Mesenchymal stem cell (in vitro differentiated cells and primary cell): ENCODE measurements at regions not wholly inside any gene's neighbourhood (a gene's known extent, or its start where the extent isn't known, plus 50 kb on each side); places are given as distances from the start of the nearest gene placed in this dataset.
"Not testable (repeated sequence)": the region's sequence is repeated elsewhere in the genome, so short reads cannot be mapped to it uniquely, and the experiment has no call there.

ENCODE experiments used
- DNase-seq: peaks from one replicate; pipeline ENCODE4 v3.0.0-alpha.2; 2013
- H2AFZ ChIP-seq: one replicate; pipeline ENCODE4 v1.6.1; 2013; ENCODE audit warnings: low read depth, mild to moderate bottlenecking, control low read depth, inconsistent platforms, low read length, moderate library complexity
- H2AK5ac ChIP-seq: 2 replicates; pipeline ENCODE4 v1.6.1; 2013; ENCODE audit warnings: low read length, moderate library complexity, mild to moderate bottlenecking, inconsistent platforms; ENCODE audit not compliant: severe bottlenecking
- H2BK120ac ChIP-seq: one replicate; pipeline ENCODE4 v1.6.1; 2013; ENCODE audit warnings: low read depth, mild to moderate bottlenecking, inconsistent platforms, low read length, moderate library complexity
- H2BK12ac ChIP-seq, 2 experiments: one replicate each; pipeline ENCODE4 v1.6.1; 2013; ENCODE audit warnings: inconsistent platforms in 2 of 2, low read length in 2 of 2, mild to moderate bottlenecking in 2 of 2, moderate library complexity in 2 of 2, control low read depth in 1 of 2
- H2BK15ac ChIP-seq: one replicate; pipeline ENCODE4 v1.6.1; 2013; ENCODE audit warnings: mild to moderate bottlenecking, low read depth, inconsistent platforms; ENCODE audit not compliant: poor library complexity, severe bottlenecking
- H2BK5ac ChIP-seq: 2 replicates; pipeline ENCODE4 v1.6.1; 2013; ENCODE audit warnings: low read depth, mild to moderate bottlenecking, low read length, control low read depth, inconsistent platforms; ENCODE audit not compliant: poor library complexity, severe bottlenecking
- H3K14ac ChIP-seq, 2 experiments: one replicate each; pipeline ENCODE4 v1.6.1; 2013; ENCODE audit warnings: inconsistent platforms in 2 of 2, low read length in 2 of 2, control low read depth in 1 of 2, mild to moderate bottlenecking in 1 of 2, moderate library complexity in 1 of 2
- H3K18ac ChIP-seq, 2 experiments: one replicate each; pipeline ENCODE4 v1.6.1; 2013; ENCODE audit warnings: inconsistent platforms in 2 of 2, low read length in 2 of 2, control low read depth in 1 of 2, low read depth in 1 of 2, mild to moderate bottlenecking in 1 of 2
- H3K23ac ChIP-seq, 2 experiments: one replicate each; pipeline ENCODE4 v1.6.1; 2013; ENCODE audit warnings: inconsistent platforms in 2 of 2, low read length in 2 of 2, mild to moderate bottlenecking in 2 of 2, moderate library complexity in 2 of 2, control low read depth in 1 of 2
- H3K27ac ChIP-seq: 2 replicates; pipeline ENCODE4 v1.5.1; 2013; ENCODE audit warnings: mild to moderate bottlenecking, moderate library complexity, low read length, control low read depth, inconsistent platforms; ENCODE audit not compliant: poor library complexity, severe bottlenecking
- H3K27me3 ChIP-seq, 2 experiments: 2 replicates each; pipeline versions ENCODE4 v1.6.1 to v1.7.0; 2013; ENCODE audit warnings: low read length in 2 of 2, mild to moderate bottlenecking in 2 of 2, moderate library complexity in 2 of 2, control low read depth in 1 of 2, inconsistent platforms in 1 of 2; ENCODE audit not compliant: control insufficient read depth in 1 of 2, insufficient read depth in 1 of 2
- H3K36me3 ChIP-seq, 2 experiments: 2 replicates each; pipeline versions ENCODE4 v1.6.1 to v1.7.0; 2013; ENCODE audit warnings: low read length in 2 of 2, control low read depth in 1 of 2, inconsistent platforms in 1 of 2, low read depth in 1 of 2, mild to moderate bottlenecking in 1 of 2; ENCODE audit not compliant: insufficient read depth in 2 of 2, control insufficient read depth in 1 of 2
- H3K4ac ChIP-seq, 2 experiments: one replicate each; pipeline ENCODE4 v1.6.1; 2013; ENCODE audit warnings: inconsistent platforms in 2 of 2, low read length in 2 of 2, mild to moderate bottlenecking in 2 of 2, moderate library complexity in 2 of 2, control low read depth in 1 of 2, low read depth in 1 of 2
- H3K4me1 ChIP-seq: 2 replicates; pipeline ENCODE4 v1.6.1; 2013; ENCODE audit warnings: low read depth, low read length, control low read depth; ENCODE audit not compliant: control insufficient read depth, insufficient read depth
- H3K4me2 ChIP-seq: 2 replicates; pipeline ENCODE4 v1.6.1; 2013; ENCODE audit warnings: low read length, mild to moderate bottlenecking, inconsistent platforms; ENCODE audit not compliant: poor library complexity, severe bottlenecking
- H3K4me3 ChIP-seq, 2 experiments: 2 replicates each; pipeline versions ENCODE4 v1.5.1 to v1.7.0; 2013; ENCODE audit warnings: low read length in 2 of 2, mild to moderate bottlenecking in 2 of 2, control low read depth in 1 of 2, low read depth in 1 of 2; ENCODE audit not compliant: insufficient read depth in 1 of 2
- H3K79me1 ChIP-seq: replicated peaks from 2 replicates; pipeline ENCODE4 v1.6.1; 2013; ENCODE audit warnings: mild to moderate bottlenecking, control low read depth, low read length, inconsistent platforms; ENCODE audit not compliant: poor library complexity, severe bottlenecking
- H3K9ac ChIP-seq: 2 replicates; pipeline ENCODE4 v1.7.0; 2013; ENCODE audit warnings: mild to moderate bottlenecking, low read length, moderate library complexity
- H3K9me3 ChIP-seq: 2 replicates; pipeline ENCODE4 v1.7.0; 2013; ENCODE audit warnings: mild to moderate bottlenecking, low read length; ENCODE audit not compliant: control insufficient read depth
- H4K8ac ChIP-seq: one replicate; pipeline ENCODE4 v1.6.1; 2013; ENCODE audit warnings: inconsistent platforms, mild to moderate bottlenecking, low read length, moderate library complexity
- H4K91ac ChIP-seq: one replicate; pipeline ENCODE4 v1.6.1; 2013; ENCODE audit warnings: mild to moderate bottlenecking, low read length, inconsistent platforms
- WGBS: methylation state at CpG from one replicate; pipeline ENCODE4 v1.1.7; 2013; ENCODE audit warnings: mixed read lengths; 5-methylcytosine and 5-hydroxymethylcytosine counted together

GRCh38 chr4:91887926-91888325 is 415.8 kb upstream of the GRID2 start:
- Histone ChIP-seq H3K14ac (no peak overlapping the region), H3K23ac (no peak overlapping the region)

GRCh38 chr4:91891217-91891616 is 412.5 kb upstream of the GRID2 start:
- not testable (repeated sequence) for H3K9ac ChIP-seq, H3K79me1 ChIP-seq, H2BK15ac ChIP-seq, H4K91ac ChIP-seq, H3K18ac ChIP-seq, H2BK12ac ChIP-seq, H3K36me3 ChIP-seq, H4K8ac ChIP-seq, H3K27me3 ChIP-seq, H3K4me2 ChIP-seq, H2AFZ ChIP-seq, H3K23ac ChIP-seq, H3K4me3 ChIP-seq, DNase-seq, H3K9me3 ChIP-seq, H3K14ac ChIP-seq, H3K4ac ChIP-seq, H3K27ac ChIP-seq, H2BK5ac ChIP-seq, H2BK120ac ChIP-seq, H2AK5ac ChIP-seq, H3K4me1 ChIP-seq
- 87% methylated on average over 5 of the region's 5 CpGs for WGBS

More at GRCh38 chr4:91887926-91888325, 415.8 kb upstream of the GRID2 start:
- Histone ChIP-seq H3K18ac (no peak overlapping the region), H2BK120ac (no peak overlapping the region), H3K36me3 (no peaks in the 10 kb centered on the region), H3K27me3 (no peaks in the 10 kb centered on the region), H4K91ac (no peak overlapping the region), H3K9me3 (no peaks in the 10 kb centered on the region), H3K9ac (no peak overlapping the region), H2BK12ac (no peak overlapping the region), H3K27ac (no peak overlapping the region), H2AFZ (no peak overlapping the region), H4K8ac (no peak overlapping the region), H2BK5ac (no peak overlapping the region), H2AK5ac (no peak overlapping the region), H2BK15ac (no peak overlapping the region), H3K4me2 (no peak overlapping the region), H3K79me1 (no peaks in the 10 kb centered on the region), H3K4me3 (no peak overlapping the region), H3K4me1 (no peaks in the 10 kb centered on the region), H3K4ac (no peak overlapping the region)
- no peak for DNase-seq
- no CpG with 5 or more reads among the region's 1 CpG for WGBS

- Histone ChIP-seq H3K4me1 (no peaks in the 10 kb centered on the region), H3K4me2 (no peak overlapping the region), H2AK5ac (no peak overlapping the region), H3K4ac (no peak overlapping the region), H2BK15ac (no peak overlapping the region), H3K9ac (no peak overlapping the region), H3K27ac (no peak overlapping the region), H4K8ac (no peak overlapping the region), H3K27me3 (no peaks in the 10 kb centered on the region), H2AFZ (no peak overlapping the region), H3K14ac (no peak overlapping the region), H4K91ac (no peak overlapping the region), H3K18ac (no peak overlapping the region), H3K9me3 (no peaks in the 10 kb centered on the region), H3K79me1 (no peaks in the 10 kb centered on the region), H3K4me3 (no peak overlapping the region), H2BK120ac (no peak overlapping the region), H2BK5ac (no peak overlapping the region), H3K36me3 (no peaks in the 10 kb centered on the region), H2BK12ac (no peak overlapping the region), H3K23ac (no peak overlapping the region)
- no peak for DNase-seq
Observed at GRCh38 chr4:91894006-91894405, 409.8 kb upstream of the GRID2 start.

GRCh38 chr4:91904556-91904955 is 399.2 kb upstream of the GRID2 start:
- Histone ChIP-seq H2BK5ac (no peak overlapping the region), H3K18ac (no peak overlapping the region), H3K4me2 (no peak overlapping the region), H3K27me3 (no peaks in the 10 kb centered on the region), H2AK5ac (no peak overlapping the region), H3K9ac (no peak overlapping the region), H3K27ac (no peak overlapping the region), H2BK120ac (no peak overlapping the region), H3K23ac (no peak overlapping the region), H3K9me3 (no peaks in the 10 kb centered on the region), H3K4ac (no peak overlapping the region), H3K14ac (no peak overlapping the region), H4K8ac (no peak overlapping the region), H2BK15ac (no peak overlapping the region), H3K4me3 (no peak overlapping the region), H2AFZ (no peak overlapping the region), H4K91ac (no peak overlapping the region), H2BK12ac (no peak overlapping the region), H3K79me1 (no peaks in the 10 kb centered on the region), H3K36me3 (no peaks in the 10 kb centered on the region), H3K4me1 (no peaks in the 10 kb centered on the region)
- WGBS, result no CpG with 5 or more reads among the region's 1 CpG
- no peak for DNase-seq
